Skin of body (tissue), 1 donor: ENCODE measurements at regions not wholly inside any gene's neighbourhood (a gene's known extent, or its start where the extent isn't known, plus 50 kb on each side); places are given as distances from the start of the nearest gene placed in this dataset.

Experiments
- DNase-seq: peaks from one replicate; lab custom pipeline; 2025; lab: John Stamatoyannopoulos, UW

- DNase-seq, result no peak
Observed at GRCh38 chr15:87200149-87200548, 1056.4 kb downstream of the NTRK3 start.

GRCh38 chr15:87197981-87198380 lies 1058.6 kb downstream of the NTRK3 start:
- no peak for DNase-seq

GRCh38 chr15:87196498-87196897 lies 1060.0 kb downstream of the NTRK3 start:
- DNase-seq, result no peak

GRCh38 chr15:87193481-87193880 lies 1063.1 kb downstream of the NTRK3 start:
- DNase-seq, result peak; percentile 27

GRCh38 chr15:87167706-87168105 lies 1088.0 kb downstream of the AGBL1 start:
- no peak for DNase-seq

GRCh38 chr15:87167055-87167454 lies 1087.4 kb downstream of the AGBL1 start:
- no peak for DNase-seq

GRCh38 chr15:87155771-87156170 lies 1076.1 kb downstream of the AGBL1 start:
- no peak for DNase-seq

- no peak for DNase-seq
Observed at GRCh38 chr15:87154761-87155160, 1075.1 kb downstream of the AGBL1 start.

GRCh38 chr15:87151202-87151748 lies 1071.6 kb downstream of the AGBL1 start:
- DNase-seq, result no peak

- DNase-seq, result no peak
Observed at GRCh38 chr15:87145696-87146095, 1066.0 kb downstream of the AGBL1 start.

GRCh38 chr15:87144775-87145174 lies 1065.1 kb downstream of the AGBL1 start:
- DNase-seq, result no peak

GRCh38 chr15:87142096-87142495 lies 1062.4 kb downstream of the AGBL1 start:
- DNase-seq, result no peak

GRCh38 chr15:87135109-87135508 lies 1055.4 kb downstream of the AGBL1 start:
- DNase-seq, result no peak

GRCh38 chr15:87133704-87134103 lies 1054.0 kb downstream of the AGBL1 start:
- DNase-seq, result no peak

- DNase-seq, result no peak
Observed at GRCh38 chr15:87131067-87131466, 1051.4 kb downstream of the AGBL1 start.

- DNase-seq, result no peak
Observed at GRCh38 chr15:87129916-87130315, 1050.2 kb downstream of the AGBL1 start.

GRCh38 chr15:87123676-87124382 lies 1044.2 kb downstream of the AGBL1 start:
- no peak for DNase-seq

- no peak for DNase-seq
Observed at GRCh38 chr15:87121336-87121735, 1041.7 kb downstream of the AGBL1 start.

GRCh38 chr15:87120555-87120954 lies 1040.9 kb downstream of the AGBL1 start:
- no peak for DNase-seq

GRCh38 chr15:87118846-87119245 lies 1039.2 kb downstream of the AGBL1 start:
- DNase-seq, result peak; percentile 78

GRCh38 chr15:87118435-87118834 lies 1038.8 kb downstream of the AGBL1 start:
- no peak for DNase-seq

GRCh38 chr15:87115795-87116194 lies 1036.1 kb downstream of the AGBL1 start:
- no peak for DNase-seq

GRCh38 chr15:87099916-87100315 lies 1020.2 kb downstream of the AGBL1 start:
- DNase-seq, result no peak
